Caki2 (cell line): ENCODE measurements at regions not wholly inside any gene's neighbourhood (a gene's known extent, or its start where the extent isn't known, plus 50 kb on each side); places are given as distances from the start of the nearest gene placed in this dataset.

ENCODE experiments used
- DNase-seq: peaks from one replicate; pipeline ENCODE4 v3.0.0-alpha.2; 2015; ENCODE audit warnings: low read depth
- in situ Hi-C: cut with HindIII; loops from 2 replicates; pipeline ENCODE4 v1.10.0; 2016; ENCODE audit warnings: low sequenced_read_pairs, low pct_unique_long_range_greater_than_20kb, mixed read lengths

- DNase-seq = no peak
- in situ Hi-C loops = no loop called here
These were observed 51.0 kb upstream of the GORAB start for GRCh38 chr1:170481000-170481399.
